ENCODE measurements at regions not wholly inside any gene's neighbourhood (a gene's known extent, or its start where the extent isn't known, plus 50 kb on each side); places are given as distances from the start of the nearest gene placed in this dataset.
A peak's percentile ranks its signal among the peaks of the same experiment; 100 is the strongest.
"Not testable (repeated sequence)": the region's sequence is repeated elsewhere in the genome, so short reads cannot be mapped to it uniquely, and the experiment has no call there.

GRCh38 chr1:120941066-120941465, 51.5 kb downstream of the PPIAL4A start:
- Mint-ChIP-seq H3K4me3 (peak overlapping the region; percentile 55), H3K4me1 (ENCODE audit: low read depth) (peaks cover 29% of the 10 kb centered on the region), H3K27ac (peak overlapping the region; percentile 100)
- POLR2A ChIA-PET, CTCF ChIA-PET, H3K36me3 Mint-ChIP-seq, H3K9me3 Mint-ChIP-seq, H3K27me3 Mint-ChIP-seq: not testable (repeated sequence)
- DNase-seq: peak; percentile 40
- intact Hi-C loops (cut with micrococcal nuclease): loop anchor here (10.0 kb wide), 1 partner anchor 86 kb away; no protein-coding TSS in a partner anchor

GRCh38 chr1:120941836-120942217, 52.3 kb downstream of the PPIAL4A start:
- CTCF ChIA-PET: not testable (repeated sequence)

DNA sequence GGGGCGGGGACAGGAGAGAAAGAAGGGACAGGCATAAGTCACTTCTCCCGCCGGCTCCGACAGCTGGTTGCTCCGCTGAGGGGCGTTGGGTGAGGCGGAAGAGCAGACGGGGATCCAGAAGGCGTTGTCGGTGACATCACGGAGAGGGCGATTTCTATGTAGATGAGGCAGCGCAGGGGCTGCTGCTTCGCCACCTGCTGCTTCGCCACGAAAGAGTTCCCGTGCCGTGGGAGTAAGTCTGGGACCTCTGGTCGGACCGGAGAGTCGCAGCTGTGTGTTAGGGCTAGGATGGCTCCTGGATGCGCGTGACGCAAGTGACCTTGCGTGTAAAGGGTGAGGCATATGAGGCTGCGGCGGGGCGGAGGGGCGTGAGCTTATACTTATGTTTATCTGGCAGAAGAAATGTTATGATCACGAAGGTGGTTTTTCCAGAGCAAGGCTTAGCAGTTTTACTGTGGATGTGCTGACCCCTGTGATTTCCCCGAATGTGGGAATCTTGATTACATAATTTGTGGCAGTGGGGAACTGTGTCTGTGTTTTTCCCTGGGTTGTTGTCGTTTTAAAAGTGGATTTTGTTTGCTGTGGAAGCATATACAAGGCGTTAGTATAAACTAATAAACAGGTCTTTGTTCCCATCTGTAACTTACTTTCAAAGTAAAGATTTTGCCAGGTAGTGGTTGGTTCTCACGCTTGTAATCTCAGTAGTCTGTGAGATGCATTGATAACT, 52.8 kb downstream of the PPIAL4A start:
- peak; percentile 88 for DNase-seq
- H3K36me3 Mint-ChIP-seq, H3K27me3 Mint-ChIP-seq, H3K9me3 Mint-ChIP-seq, CTCF ChIA-PET: not testable (repeated sequence)
- Mint-ChIP-seq H3K4me1 (ENCODE audit: low read depth) (peaks cover 31% of the 10 kb centered on the region), H3K27ac (peak overlapping the region; percentile 100), H3K4me3 (peak overlapping the region; percentile 84)
- POLR2A ChIA-PET: interaction anchor here (1.4 kb wide), 1 partner anchor 92 kb away, joined by 21 read pairs; no protein-coding TSS in a partner anchor
- intact Hi-C loops (cut with micrococcal nuclease): loop anchor here (10.0 kb wide), 1 partner anchor 88 kb away; no protein-coding TSS in a partner anchor

More at GRCh38 chr1:120941836-120942217, 52.3 kb downstream of the PPIAL4A start:
- H3K4me3 Mint-ChIP-seq: peak overlapping the region; percentile 84
- DNase-seq, H3K27me3 Mint-ChIP-seq, H3K9me3 Mint-ChIP-seq, H3K36me3 Mint-ChIP-seq: not testable (repeated sequence)
- H3K27ac Mint-ChIP-seq: peak overlapping the region; percentile 100
- peaks cover 30% of the 10 kb centered on the region for H3K4me1 Mint-ChIP-seq (ENCODE audit: low read depth)
- intact Hi-C loops (cut with micrococcal nuclease): loop anchor here (10.0 kb wide), 1 partner anchor 87 kb away; no protein-coding TSS in a partner anchor
- POLR2A ChIA-PET: interaction anchor here (1.4 kb wide), 1 partner anchor 91 kb away, joined by 21 read pairs; no protein-coding TSS in a partner anchor

- CTCF ChIA-PET, H3K9me3 Mint-ChIP-seq, H3K27me3 Mint-ChIP-seq, H3K36me3 Mint-ChIP-seq, DNase-seq: not testable (repeated sequence)
- Mint-ChIP-seq H3K27ac (peak overlapping the region; percentile 100), H3K4me1 (ENCODE audit: low read depth) (peaks cover 31% of the 10 kb centered on the region), H3K4me3 (peak overlapping the region; percentile 84)
- intact Hi-C loops (cut with micrococcal nuclease): loop anchor here (10.0 kb wide), 1 partner anchor 88 kb away; no protein-coding TSS in a partner anchor
- POLR2A ChIA-PET: interaction anchor here (1.4 kb wide), 1 partner anchor 92 kb away, joined by 21 read pairs; no protein-coding TSS in a partner anchor
These were observed 53.4 kb downstream of the PPIAL4A start for GRCh38 chr1:120942945-120943319.

DNA sequence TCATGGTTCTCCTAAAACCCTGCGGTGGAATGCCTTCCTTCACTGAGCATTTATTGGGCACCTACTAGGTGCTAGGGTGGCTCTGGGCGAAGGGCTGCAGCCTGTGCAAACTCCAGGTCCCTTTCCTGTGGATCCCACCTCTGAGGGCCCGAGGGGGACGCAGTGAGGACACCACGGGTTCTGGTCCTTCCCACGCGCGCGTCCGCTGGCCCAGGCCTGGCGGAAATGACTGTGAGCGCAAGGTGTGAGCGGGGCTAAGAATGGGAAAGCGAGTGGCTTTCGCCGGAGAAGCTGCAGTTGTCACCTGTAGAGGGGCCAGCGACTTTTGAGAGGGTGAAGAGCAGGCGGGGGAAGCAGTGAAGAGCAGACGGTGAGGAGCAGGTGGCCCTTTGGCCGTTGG, 55.1 kb downstream of the PPIAL4A start:
- intact Hi-C loops (cut with micrococcal nuclease): loop anchor here (10.0 kb wide), 1 partner anchor 90 kb away; no protein-coding TSS in a partner anchor
- POLR2A ChIA-PET, H3K36me3 Mint-ChIP-seq, H3K4me3 Mint-ChIP-seq, CTCF ChIA-PET, H3K27ac Mint-ChIP-seq, H3K27me3 Mint-ChIP-seq, DNase-seq, H3K9me3 Mint-ChIP-seq: not testable (repeated sequence)
- peaks cover 21% of the 10 kb centered on the region for H3K4me1 Mint-ChIP-seq (ENCODE audit: low read depth)

GRCh38 chr1:120945122-120945521, 55.6 kb downstream of the PPIAL4A start:
- intact Hi-C loops (cut with micrococcal nuclease): loop anchor here (10.0 kb wide), 1 partner anchor 90 kb away; no protein-coding TSS in a partner anchor
- POLR2A ChIA-PET, H3K27ac Mint-ChIP-seq, H3K4me3 Mint-ChIP-seq, DNase-seq, CTCF ChIA-PET, H3K9me3 Mint-ChIP-seq, H3K27me3 Mint-ChIP-seq, H3K36me3 Mint-ChIP-seq: not testable (repeated sequence)
- H3K4me1 Mint-ChIP-seq (ENCODE audit: low read depth): peaks cover 20% of the 10 kb centered on the region

- POLR2A ChIA-PET, DNase-seq, H3K27ac Mint-ChIP-seq, H3K9me3 Mint-ChIP-seq, H3K27me3 Mint-ChIP-seq, CTCF ChIA-PET, H3K36me3 Mint-ChIP-seq, H3K4me3 Mint-ChIP-seq: not testable (repeated sequence)
- peaks cover 12% of the 10 kb centered on the region for H3K4me1 Mint-ChIP-seq (ENCODE audit: low read depth)
- intact Hi-C loops (cut with micrococcal nuclease): loop anchor here (10.0 kb wide), 1 partner anchor 92 kb away; no protein-coding TSS in a partner anchor
These were observed 57.5 kb downstream of the PPIAL4A start for GRCh38 chr1:120947114-120947513.

GRCh38 chr1:120949724-120950123, 60.2 kb downstream of the PPIAL4A start:
- CTCF ChIA-PET; H3K9me3 Mint-ChIP-seq; H3K4me3 Mint-ChIP-seq; H3K27me3 Mint-ChIP-seq; POLR2A ChIA-PET; H3K27ac Mint-ChIP-seq; DNase-seq; H3K36me3 Mint-ChIP-seq; H3K4me1 Mint-ChIP-seq (ENCODE audit: low read depth): not testable (repeated sequence)
- intact Hi-C loops (cut with micrococcal nuclease): loop anchor here (10.0 kb wide), 1 partner anchor 95 kb away; no protein-coding TSS in a partner anchor

DNA sequence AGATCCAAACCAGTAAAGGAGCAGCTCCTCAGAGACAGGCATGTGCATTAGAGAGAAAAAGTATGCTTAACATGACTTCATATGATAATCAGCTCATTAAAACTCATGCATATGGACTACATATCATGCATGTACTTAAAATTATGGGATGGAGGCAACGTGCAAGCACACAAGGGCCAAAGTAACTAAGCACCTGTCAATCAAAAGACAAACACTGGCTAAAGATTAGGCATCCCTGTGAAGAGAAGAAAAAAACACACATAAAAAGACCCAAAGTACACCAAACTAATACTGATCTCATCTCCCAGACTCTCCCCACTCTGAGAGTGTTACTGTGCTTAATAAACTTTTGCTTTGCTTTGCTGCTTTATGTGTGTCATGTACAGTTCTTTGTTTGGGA, 61.1 kb downstream of the PPIAL4A start:
- H3K4me1 Mint-ChIP-seq (ENCODE audit: low read depth); intact Hi-C loops (cut with micrococcal nuclease); H3K27me3 Mint-ChIP-seq; H3K36me3 Mint-ChIP-seq; H3K9me3 Mint-ChIP-seq; CTCF ChIA-PET; POLR2A ChIA-PET; DNase-seq; H3K27ac Mint-ChIP-seq; H3K4me3 Mint-ChIP-seq: not testable (repeated sequence)

DNA sequence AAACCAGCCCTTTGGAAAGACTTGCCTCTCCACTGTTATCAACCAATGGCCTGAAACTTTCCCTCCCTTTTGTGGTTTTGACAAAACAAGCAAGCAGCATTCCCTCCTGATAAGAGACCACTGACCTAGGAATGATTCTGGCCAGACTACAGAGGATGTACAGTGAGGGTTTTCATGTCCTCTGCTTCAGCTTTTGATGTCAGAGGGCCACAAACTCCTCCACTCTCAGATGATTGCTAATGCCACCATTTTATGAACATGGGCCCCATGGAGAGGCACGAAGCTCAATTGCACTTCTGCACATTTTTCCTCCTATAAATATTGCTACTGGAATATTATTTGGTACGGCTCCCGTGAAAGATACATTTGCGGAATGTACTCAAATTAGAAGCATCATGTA, 61.5 kb downstream of the PPIAL4A start:
- H3K4me1 Mint-ChIP-seq (ENCODE audit: low read depth); H3K27me3 Mint-ChIP-seq; CTCF ChIA-PET; H3K27ac Mint-ChIP-seq; intact Hi-C loops (cut with micrococcal nuclease); H3K36me3 Mint-ChIP-seq; DNase-seq; POLR2A ChIA-PET; H3K4me3 Mint-ChIP-seq; H3K9me3 Mint-ChIP-seq: not testable (repeated sequence)

GRCh38 chr1:120952207-120952870, 62.8 kb downstream of the PPIAL4A start:
- H3K27ac Mint-ChIP-seq; DNase-seq; POLR2A ChIA-PET; H3K27me3 Mint-ChIP-seq; intact Hi-C loops (cut with micrococcal nuclease); CTCF ChIA-PET; H3K36me3 Mint-ChIP-seq; H3K9me3 Mint-ChIP-seq; H3K4me3 Mint-ChIP-seq; H3K4me1 Mint-ChIP-seq (ENCODE audit: low read depth): not testable (repeated sequence)

GRCh38 chr1:120952871-120953265, 63.3 kb downstream of the PPIAL4A start:
- intact Hi-C loops (cut with micrococcal nuclease); H3K36me3 Mint-ChIP-seq; CTCF ChIA-PET; H3K27me3 Mint-ChIP-seq; H3K4me3 Mint-ChIP-seq; H3K4me1 Mint-ChIP-seq (ENCODE audit: low read depth); DNase-seq; POLR2A ChIA-PET; H3K27ac Mint-ChIP-seq; H3K9me3 Mint-ChIP-seq: not testable (repeated sequence)

- no peaks in the 10 kb centered on the region for H3K4me1 Mint-ChIP-seq (ENCODE audit: low read depth)
- peaks cover 7% of the 10 kb centered on the region for H3K36me3 Mint-ChIP-seq
- H3K4me3 Mint-ChIP-seq: no peak overlapping the region
- no peaks in the 10 kb centered on the region for H3K27me3 Mint-ChIP-seq
- DNase-seq: no peak
- intact Hi-C loops (cut with micrococcal nuclease): no loop called here
- no peak overlapping the region for H3K27ac Mint-ChIP-seq
- H3K9me3 Mint-ChIP-seq: peaks cover 5% of the 10 kb centered on the region
- ChIA-PET CTCF (no interaction called here), POLR2A (no interaction called here)
These were observed 65.2 kb downstream of the PPIAL4A start for GRCh38 chr1:120954736-120955135.

Measured in activated CD4-positive, alpha-beta memory T cell treated with anti-CD3 and anti-CD28 coated beads for 36 hours (primary cell).